Testis (tissue), 2 donors: ENCODE measurements at regions not wholly inside any gene's neighbourhood (a gene's known extent, or its start where the extent isn't known, plus 50 kb on each side); places are given as distances from the start of the nearest gene placed in this dataset.

ENCODE experiments used
- CTCF ChIP-seq, 3 experiments: fragments of 450-650 bp in 2 of 3; fragments of 200-600 bp in 1 of 3; sonication (generic) in 1 of 3; IDR thresholded peaks; one replicate each; pipeline ENCODE4 v1.5.1; 2016 to 2019; ENCODE audit warnings: antibody characterized with exemption in 3 of 3, mild to moderate bottlenecking in 2 of 3, moderate library complexity in 1 of 3
- POLR2A ChIP-seq: fragments of 450-650 bp; IDR thresholded peaks from one replicate; pipeline ENCODE4 v1.6.1; 2017; ENCODE audit warnings: antibody characterized with exemption, mild to moderate bottlenecking, moderate library complexity

- TF ChIP-seq POLR2A (no peak), CTCF (IDR thresholded peaks at IDR 0.05) (no peak)
Observed at GRCh38 chr7:6886198-6886597, 60.1 kb upstream of the CCZ1B start.
